Tibial nerve (tissue), 3 donors: ENCODE measurements at regions not wholly inside any gene's neighbourhood (a gene's known extent, or its start where the extent isn't known, plus 50 kb on each side); places are given as distances from the start of the nearest gene placed in this dataset.

ENCODE experiments used
- CTCF ChIP-seq, 5 experiments: fragments of 200-600 bp in 3 of 5; fragments of 450-650 bp in 2 of 5; sonication (generic) in 3 of 5; IDR thresholded peaks; one replicate each; pipeline ENCODE4 v1.5.1; 2016 to 2019; ENCODE audit warnings: antibody characterized with exemption in 5 of 5, mild to moderate bottlenecking in 3 of 5, moderate library complexity in 2 of 5
- POLR2A ChIP-seq, 2 donors: fragments of 450-650 bp; IDR thresholded peaks; one replicate each; pipeline ENCODE4 v1.6.1; 2017; ENCODE audit warnings: antibody characterized with exemption in 2 of 2, mild to moderate bottlenecking in 2 of 2, moderate library complexity in 2 of 2

GRCh38 chr14:71235875-71236274 lies 328.6 kb downstream of the PCNX1 start:
- TF ChIP-seq CTCF (IDR thresholded peaks at IDR 0.05) (no peak), POLR2A (IDR thresholded peaks at IDR 0.05) (no peak)
